ENCODE measurements at regions not wholly inside any gene's neighbourhood (a gene's known extent, or its start where the extent isn't known, plus 50 kb on each side); places are given as distances from the start of the nearest gene placed in this dataset.

- in situ Hi-C loops (cut with MboI; ENCODE audit: low sequenced_read_pairs) (loop anchor here (5.0 to 25.0 kb wide), 2 partner anchors 585 to 890 kb away; no protein-coding TSS in a partner anchor), dilution Hi-C loops (cut with HindIII; ENCODE audit: low sequenced_read_pairs, unreplicated experiment) (no loop called here)
- WGBS, 2 experiments (ENCODE audit: extremely low coverage in 2 of 2, insufficient read length in 1 of 2) = no CpG with 5 or more reads among the region's 14 CpGs
Measured at GRCh38 chr2:111702119-111702803, 181.7 kb downstream of the ANAPC1 start.

More at GRCh38 chr2:111702119-111702803, 181.7 kb downstream of the ANAPC1 start:
- Histone ChIP-seq H3K18ac (ENCODE audit: low read depth, low read length) (no peak overlapping the region; the same call in 1 of the 2 replicates), H3K23ac (ENCODE audit: low read depth, low read length) (no peak overlapping the region), H2BK5ac (ENCODE audit: low read depth, low read length, poor library complexity, severe bottlenecking) (no peak overlapping the region), H4K91ac (ENCODE audit: insufficient read depth, low read depth, low read length) (no peak overlapping the region), H3K27me3 (ENCODE audit: control insufficient read depth, insufficient read depth, low read length) (peaks cover 11% of the 10 kb centered on the region; the same call in 1 of the 2 replicates), H3K4me2 (ENCODE audit: low read depth, low read length) (no peak overlapping the region), H2BK20ac (ENCODE audit: low read depth, low read length) (peak overlapping the region; percentile 30; the same call in 1 of the 2 replicates), H2AK9ac (replicated peaks; ENCODE audit: low read depth, low read length, poor library complexity) (peak overlapping the region; percentile 33), H4K5ac (ENCODE audit: low read depth, low read length) (no peak overlapping the region), H4K20me1 (ENCODE audit: insufficient read depth, low read length) (peaks cover 9% of the 10 kb centered on the region; the same call in 1 of the 2 replicates), H3K9ac (ENCODE audit: low read depth, low read length) (no peak overlapping the region), H3K56ac (ENCODE audit: extremely low read depth, insufficient read depth, low read length) (no peak overlapping the region), H4K8ac (ENCODE audit: low read depth in 2 of 2, low read length in 2 of 2) (no peak overlapping the region), H3K4me1 (ENCODE audit: control insufficient read depth, insufficient read depth, low read length) (peaks cover 20% of the 10 kb centered on the region), H3K79me1 (ENCODE audit: low read depth in 1 of 2, low read length in 2 of 2) (peaks cover 0 to 3% of the 10 kb centered on the region in 2 experiments; a peak in 1 of 4 replicates), H3K4ac (ENCODE audit: low read depth, low read length) (0 out of 2 replicates have a peak overlapping the region, but pooled peaks have one; percentile 24), H3K14ac (replicated peaks; ENCODE audit: low read depth, low read length) (no peak overlapping the region), H3K36me3 (ENCODE audit: control insufficient read depth, insufficient read depth, low read length) (no peaks in the 10 kb centered on the region), H3K4me3 (ENCODE audit: insufficient read depth, low read depth, low read length) (no peak overlapping the region), H3K9me1 (ENCODE audit: insufficient read depth, low read length) (peaks cover 7% of the 10 kb centered on the region), H3K9me3 (ENCODE audit: control insufficient read depth, insufficient read depth, low read length) (no peaks in the 10 kb centered on the region), H2BK15ac (ENCODE audit: low read depth, low read length) (peak overlapping the region; percentile 55; the same call in 1 of the 3 replicates), H2BK120ac (ENCODE audit: low read depth, low read length) (peak overlapping the region; percentile 42; the same call in 1 of the 2 replicates), H2AFZ (replicated peaks; ENCODE audit: low read length, poor library complexity) (peak overlapping the region; percentile 69), H3K27ac (ENCODE audit: insufficient read depth, low read length) (no peak overlapping the region), H2AK5ac (ENCODE audit: low read depth, low read length) (peak overlapping the region; percentile 78; the same call in 1 of the 2 replicates)
- POLR2A ChIA-PET (ENCODE audit: unreplicated experiment) = no interaction called here
- no TSS peak for BruUV-seq (replicated peaks)
- intact Hi-C loops (cut with micrococcal nuclease) = loop anchor here (2.0 kb wide), 1 partner anchor 585 kb away; no protein-coding TSS in a partner anchor
- TF ChIP-seq MAFK (IDR thresholded peaks at IDR 0.05; ENCODE audit: low read depth, low read length) (no peak), SMC3 (IDR thresholded peaks at IDR 0.05; ENCODE audit: low read depth, low read length) (peak; percentile 51; the same call in 1 of the 2 replicates), MAZ (IDR thresholded peaks at IDR 0.05; ENCODE audit: borderline replicate concordance, low read depth, low read length) (peak; percentile 28; the same call in 1 of the 2 replicates), RAD21 (IDR thresholded peaks at IDR 0.05; ENCODE audit: low read length) (peak; percentile 75)
- TF ChIP-seq, protein P1, sequence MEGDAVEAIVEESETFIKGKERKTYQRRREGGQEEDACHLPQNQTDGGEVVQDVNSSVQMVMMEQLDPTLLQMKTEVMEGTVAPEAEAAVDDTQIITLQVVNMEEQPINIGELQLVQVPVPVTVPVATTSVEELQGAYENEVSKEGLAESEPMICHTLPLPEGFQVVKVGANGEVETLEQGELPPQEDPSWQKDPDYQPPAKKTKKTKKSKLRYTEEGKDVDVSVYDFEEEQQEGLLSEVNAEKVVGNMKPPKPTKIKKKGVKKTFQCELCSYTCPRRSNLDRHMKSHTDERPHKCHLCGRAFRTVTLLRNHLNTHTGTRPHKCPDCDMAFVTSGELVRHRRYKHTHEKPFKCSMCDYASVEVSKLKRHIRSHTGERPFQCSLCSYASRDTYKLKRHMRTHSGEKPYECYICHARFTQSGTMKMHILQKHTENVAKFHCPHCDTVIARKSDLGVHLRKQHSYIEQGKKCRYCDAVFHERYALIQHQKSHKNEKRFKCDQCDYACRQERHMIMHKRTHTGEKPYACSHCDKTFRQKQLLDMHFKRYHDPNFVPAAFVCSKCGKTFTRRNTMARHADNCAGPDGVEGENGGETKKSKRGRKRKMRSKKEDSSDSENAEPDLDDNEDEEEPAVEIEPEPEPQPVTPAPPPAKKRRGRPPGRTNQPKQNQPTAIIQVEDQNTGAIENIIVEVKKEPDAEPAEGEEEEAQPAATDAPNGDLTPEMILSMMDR (conservative IDR thresholded peaks at IDR 0.05; ENCODE audit: low read depth, low read length) = peak; percentile 77
- TF ChIP-seq, protein P2, sequence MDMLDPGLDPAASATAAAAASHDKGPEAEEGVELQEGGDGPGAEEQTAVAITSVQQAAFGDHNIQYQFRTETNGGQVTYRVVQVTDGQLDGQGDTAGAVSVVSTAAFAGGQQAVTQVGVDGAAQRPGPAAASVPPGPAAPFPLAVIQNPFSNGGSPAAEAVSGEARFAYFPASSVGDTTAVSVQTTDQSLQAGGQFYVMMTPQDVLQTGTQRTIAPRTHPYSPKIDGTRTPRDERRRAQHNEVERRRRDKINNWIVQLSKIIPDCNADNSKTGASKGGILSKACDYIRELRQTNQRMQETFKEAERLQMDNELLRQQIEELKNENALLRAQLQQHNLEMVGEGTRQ (IDR thresholded peaks at IDR 0.05; ENCODE audit: low read depth, low read length) = no peak
- CTCF ChIA-PET = interaction anchor here (0.6 to 1.0 kb wide), 2 partner anchors 582 to 984 kb away, joined by 3 to 6 read pairs; partner anchors contain the start of gene BCL2L11
- DNase-seq = peak; percentile 58
- peak; percentile 31; the same call in 1 of the 2 replicates for ATAC-seq (ENCODE audit: low read depth)
